NB4 (cell line): ENCODE measurements at regions not wholly inside any gene's neighbourhood (a gene's known extent, or its start where the extent isn't known, plus 50 kb on each side); places are given as distances from the start of the nearest gene placed in this dataset.

Source experiments
- DNase-seq: peaks from one replicate; pipeline ENCODE4 v3.0.0; 2010; ENCODE audit warnings: low read depth
- H3K4me3 ChIP-seq: one replicate; pipeline ENCODE4 v1.5.1; 2011; ENCODE audit warnings: mild to moderate bottlenecking, low read depth, low read length, moderate library complexity
- MYC ChIP-seq: IDR thresholded peaks from 2 replicates; pipeline ENCODE4 v1.6.1; 2011; ENCODE audit warnings: low read depth, low read length
- POLR2A ChIP-seq: IDR thresholded peaks from 2 replicates; pipeline ENCODE4 v1.6.1; 2011; ENCODE audit warnings: mild to moderate bottlenecking; ENCODE audit not compliant: insufficient read length; ENCODE audit errors: extremely low read depth
- TF ChIP-seq, protein P1 (sequence below): IDR thresholded peaks from 2 replicates; pipeline ENCODE4 v1.6.1; 2011; ENCODE audit warnings: low read depth, low read length
- TF ChIP-seq, protein P2 (sequence below): IDR thresholded peaks from one replicate; pipeline ENCODE4 v1.5.1; 2012; ENCODE audit warnings: low read depth, low read length

- no peak overlapping the region for H3K4me3 ChIP-seq
- DNase-seq, result no peak
- TF ChIP-seq POLR2A (no peak), MYC (no peak)
- TF ChIP-seq, protein P1, sequence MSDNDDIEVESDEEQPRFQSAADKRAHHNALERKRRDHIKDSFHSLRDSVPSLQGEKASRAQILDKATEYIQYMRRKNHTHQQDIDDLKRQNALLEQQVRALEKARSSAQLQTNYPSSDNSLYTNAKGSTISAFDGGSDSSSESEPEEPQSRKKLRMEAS, result no peak
- TF ChIP-seq, protein P2, sequence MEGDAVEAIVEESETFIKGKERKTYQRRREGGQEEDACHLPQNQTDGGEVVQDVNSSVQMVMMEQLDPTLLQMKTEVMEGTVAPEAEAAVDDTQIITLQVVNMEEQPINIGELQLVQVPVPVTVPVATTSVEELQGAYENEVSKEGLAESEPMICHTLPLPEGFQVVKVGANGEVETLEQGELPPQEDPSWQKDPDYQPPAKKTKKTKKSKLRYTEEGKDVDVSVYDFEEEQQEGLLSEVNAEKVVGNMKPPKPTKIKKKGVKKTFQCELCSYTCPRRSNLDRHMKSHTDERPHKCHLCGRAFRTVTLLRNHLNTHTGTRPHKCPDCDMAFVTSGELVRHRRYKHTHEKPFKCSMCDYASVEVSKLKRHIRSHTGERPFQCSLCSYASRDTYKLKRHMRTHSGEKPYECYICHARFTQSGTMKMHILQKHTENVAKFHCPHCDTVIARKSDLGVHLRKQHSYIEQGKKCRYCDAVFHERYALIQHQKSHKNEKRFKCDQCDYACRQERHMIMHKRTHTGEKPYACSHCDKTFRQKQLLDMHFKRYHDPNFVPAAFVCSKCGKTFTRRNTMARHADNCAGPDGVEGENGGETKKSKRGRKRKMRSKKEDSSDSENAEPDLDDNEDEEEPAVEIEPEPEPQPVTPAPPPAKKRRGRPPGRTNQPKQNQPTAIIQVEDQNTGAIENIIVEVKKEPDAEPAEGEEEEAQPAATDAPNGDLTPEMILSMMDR, result no peak
Measured at GRCh38 chr13:33757713-33758112, 60.2 kb upstream of the RFC3 start.

- no peak for DNase-seq
- TF ChIP-seq POLR2A (no peak), MYC (no peak)
- TF ChIP-seq, protein P2, result no peak
- TF ChIP-seq, protein P1, result no peak
- H3K4me3 ChIP-seq, result no peak overlapping the region
Measured at GRCh38 chr13:33758113-33758512, 59.8 kb upstream of the RFC3 start.

GRCh38 chr13:33761740-33762139, 56.2 kb upstream of the RFC3 start:
- DNase-seq, result no peak
- no peak overlapping the region for H3K4me3 ChIP-seq
- TF ChIP-seq, protein P1, result no peak
- TF ChIP-seq, protein P2, result no peak

DNA sequence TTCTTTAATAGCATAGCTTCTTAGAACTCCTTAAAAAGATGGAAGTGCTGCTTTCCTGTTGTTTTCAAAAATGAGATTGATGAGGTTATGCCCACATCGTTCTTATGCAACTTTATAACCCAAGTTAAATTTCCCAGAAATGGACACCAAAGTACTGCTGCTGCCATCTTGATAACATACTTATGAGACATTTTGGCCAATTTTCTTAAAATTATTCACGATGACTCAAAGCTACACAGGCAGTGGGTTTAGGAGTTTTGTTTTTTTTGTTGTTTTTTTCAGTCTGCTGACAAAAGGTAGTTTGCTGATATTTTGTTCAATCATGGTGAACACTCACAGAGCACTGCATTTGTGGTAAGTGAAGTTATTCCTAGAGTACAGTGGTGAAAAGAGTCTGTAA, 54.9 kb upstream of the RFC3 start:
- TF ChIP-seq MYC (no peak), POLR2A (no peak)
- TF ChIP-seq, protein P2, result no peak
- TF ChIP-seq, protein P1, result no peak
- no peak for DNase-seq
- H3K4me3 ChIP-seq, result no peak overlapping the region

DNA sequence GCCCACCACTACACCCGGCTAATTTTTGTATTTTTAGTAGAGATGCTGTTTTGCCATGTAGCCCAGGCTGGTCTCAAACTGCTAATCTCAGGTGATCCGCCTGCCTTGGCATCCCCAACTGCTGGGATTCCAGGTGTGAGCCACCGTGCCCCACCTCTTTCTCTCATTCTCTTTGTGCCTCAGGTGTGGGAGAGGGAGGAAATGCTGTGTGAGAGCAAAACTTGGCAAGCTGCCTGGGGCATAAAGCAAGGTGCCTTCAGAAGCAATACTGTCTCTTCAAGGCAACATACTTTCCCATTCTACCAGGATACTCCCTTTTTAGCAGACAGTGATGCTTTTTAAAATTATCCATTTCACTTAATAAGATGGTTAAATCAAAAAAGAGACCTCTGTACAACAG, 53.2 kb upstream of the RFC3 start:
- no peak overlapping the region for H3K4me3 ChIP-seq
- TF ChIP-seq, protein P1, result no peak
- TF ChIP-seq MYC, result no peak
- TF ChIP-seq, protein P2, result no peak
- TF ChIP-seq POLR2A, result no peak
- DNase-seq, result no peak

DNA sequence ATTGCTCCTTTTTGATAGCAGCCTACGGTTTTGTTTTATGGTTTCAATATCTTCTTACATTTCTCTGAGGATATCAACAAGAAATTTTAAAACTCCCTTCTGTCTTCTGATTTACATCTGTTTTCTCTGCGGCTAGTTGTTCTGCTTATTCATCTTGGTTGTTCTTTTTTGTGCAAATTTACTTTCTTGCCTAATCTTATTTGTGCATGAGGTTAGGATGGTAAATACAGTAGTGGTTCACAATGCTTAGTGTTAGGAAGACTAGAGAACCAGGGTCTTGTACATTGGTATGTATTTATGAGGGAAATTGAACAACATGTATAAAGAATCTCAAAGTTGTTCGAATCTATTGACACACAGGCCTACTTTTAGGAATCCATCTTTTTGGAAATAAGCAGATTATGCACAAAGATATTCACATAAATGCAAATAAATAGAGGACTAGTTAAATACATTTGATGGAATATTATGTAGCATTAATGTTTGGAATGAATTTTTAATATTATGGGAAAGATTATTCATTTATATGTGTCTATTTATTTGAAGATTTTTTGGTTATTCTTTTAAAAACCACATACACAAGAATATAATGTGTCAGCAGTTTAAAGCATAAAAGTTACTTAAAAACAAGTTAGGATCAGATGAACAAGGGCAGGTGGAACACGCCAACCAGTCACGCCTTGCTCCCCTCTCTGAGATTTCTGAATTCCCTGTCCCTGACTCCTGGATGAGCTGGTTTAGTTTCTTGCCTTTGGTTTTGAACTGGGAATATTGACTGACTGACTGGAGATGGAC, 51.4 kb upstream of the RFC3 start:
- DNase-seq, result no peak
- H3K4me3 ChIP-seq, result no peak overlapping the region
- TF ChIP-seq, protein P1, result no peak
